ENCODE measurements at regions not wholly inside any gene's neighbourhood (a gene's known extent, or its start where the extent isn't known, plus 50 kb on each side); places are given as distances from the start of the nearest gene placed in this dataset.

DNA sequence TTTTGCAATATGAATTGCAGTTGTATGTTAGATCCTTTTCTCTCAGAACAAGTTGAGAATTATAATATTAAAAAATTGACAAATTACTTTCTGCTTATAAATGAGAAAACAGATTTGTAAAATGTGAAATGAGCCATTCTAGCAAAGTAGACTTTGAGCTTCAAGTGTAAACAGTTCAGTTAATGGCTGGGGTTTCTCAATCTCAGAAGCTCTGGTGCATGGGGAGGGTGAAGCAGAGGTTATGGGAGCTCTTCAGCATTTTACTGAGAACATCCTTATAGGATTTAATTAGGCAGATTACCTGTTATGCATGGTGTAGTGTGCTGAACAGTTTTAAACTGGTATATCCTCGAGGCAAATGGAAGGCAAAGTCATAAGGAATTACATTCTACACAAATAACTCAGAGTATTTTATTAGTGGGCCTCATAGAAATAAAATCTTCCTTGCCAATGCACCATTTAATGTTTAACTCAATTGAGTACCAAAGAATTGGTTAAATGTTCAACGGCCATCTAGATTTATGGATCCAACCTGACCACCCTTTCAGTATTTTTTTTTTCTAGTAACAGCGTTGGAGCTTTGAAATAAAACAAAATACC lies 1143.6 kb upstream of the ADGRL2 start:
- peak; percentile 9 for DNase-seq (ENCODE audit: low spot score)

DNA sequence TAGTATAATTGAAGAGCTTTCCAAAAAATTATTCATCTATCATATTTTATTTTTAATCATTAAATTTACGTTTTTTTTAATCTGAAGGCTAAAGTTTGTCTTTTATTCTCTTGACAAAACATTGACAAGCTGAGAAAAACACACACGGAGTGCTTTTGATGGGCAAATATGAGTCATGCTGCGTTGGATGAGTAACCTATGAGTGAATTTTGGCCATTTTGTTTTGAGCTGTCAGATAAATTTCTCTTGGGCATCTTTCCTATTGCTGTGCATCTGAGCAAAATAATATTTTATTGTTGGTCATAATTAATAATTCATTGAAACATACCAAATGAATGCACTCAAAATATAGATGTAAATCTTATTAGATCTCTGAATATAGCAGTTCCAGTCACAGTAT lies 1144.1 kb upstream of the ADGRL2 start:
- no peak for DNase-seq (ENCODE audit: low spot score)

DNA sequence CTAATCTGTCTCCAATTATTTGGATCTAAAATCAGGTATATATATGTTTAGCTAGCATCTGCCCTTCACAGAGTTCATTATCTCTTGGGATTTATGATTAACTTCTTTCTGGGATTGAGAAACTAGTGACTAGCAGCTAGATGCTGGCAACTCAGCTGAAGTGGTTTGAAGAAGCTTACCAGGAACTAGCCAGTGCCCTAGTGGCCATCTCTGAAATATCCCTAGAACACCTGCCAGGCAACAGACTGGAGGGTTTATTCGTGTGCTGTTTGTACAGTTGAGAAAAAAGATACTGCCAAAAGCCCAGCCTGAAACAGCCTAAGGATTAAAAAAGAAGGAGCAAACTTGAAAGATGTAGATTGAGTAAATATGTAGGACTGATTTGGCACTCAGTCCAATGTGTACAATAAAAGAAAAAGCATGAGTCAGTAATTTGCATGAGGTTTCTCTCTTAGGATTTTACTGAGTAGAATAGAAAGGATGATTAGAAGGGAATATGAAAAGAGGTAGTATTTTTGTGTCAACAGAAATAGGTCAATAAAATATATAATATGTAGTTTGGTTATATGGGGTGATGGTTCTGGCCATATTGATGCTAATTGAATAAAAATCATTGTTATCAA lies 1144.6 kb upstream of the ADGRL2 start:
- DNase-seq (ENCODE audit: low spot score) = peak; percentile 20

DNA sequence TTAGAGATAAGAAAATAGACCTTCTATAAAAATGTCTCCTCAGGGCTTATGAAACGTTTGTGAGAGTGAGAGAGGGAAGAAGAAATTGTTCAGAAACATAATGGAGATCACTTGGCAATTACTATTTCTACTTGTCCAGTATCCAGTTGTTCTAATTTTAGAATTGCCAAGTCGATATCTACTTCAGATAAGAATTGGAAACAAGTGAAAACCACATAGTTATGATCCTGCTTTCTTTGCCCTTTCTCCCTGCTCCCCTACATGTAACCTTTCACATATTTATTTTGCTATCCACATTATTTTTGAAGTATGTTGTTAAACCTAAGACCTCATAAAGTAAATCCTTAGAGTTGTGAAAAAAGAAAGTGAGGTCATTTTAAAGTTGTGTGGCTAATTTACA lies 1154.7 kb upstream of the ADGRL2 start:
- no peak for DNase-seq (ENCODE audit: low spot score)

DNA sequence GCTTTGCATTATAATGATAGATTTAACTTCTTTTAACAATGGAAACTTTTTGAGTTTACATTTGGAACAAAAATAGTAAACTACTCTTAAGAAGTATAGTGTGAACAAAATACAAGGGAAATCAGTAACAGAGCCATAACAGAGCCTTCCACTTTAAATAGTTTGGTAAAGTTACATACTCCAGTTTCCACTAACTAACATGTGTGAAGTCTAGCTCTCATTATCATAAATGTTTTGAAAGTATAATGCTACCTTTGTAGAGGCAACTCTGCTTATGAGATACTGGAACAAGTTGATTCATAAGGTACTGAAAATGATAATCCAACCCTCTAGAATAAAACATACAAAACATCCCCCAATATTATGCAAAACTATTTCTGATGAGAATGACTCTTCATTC lies 1155.1 kb upstream of the ADGRL2 start:
- DNase-seq (ENCODE audit: low spot score) = no peak

DNA sequence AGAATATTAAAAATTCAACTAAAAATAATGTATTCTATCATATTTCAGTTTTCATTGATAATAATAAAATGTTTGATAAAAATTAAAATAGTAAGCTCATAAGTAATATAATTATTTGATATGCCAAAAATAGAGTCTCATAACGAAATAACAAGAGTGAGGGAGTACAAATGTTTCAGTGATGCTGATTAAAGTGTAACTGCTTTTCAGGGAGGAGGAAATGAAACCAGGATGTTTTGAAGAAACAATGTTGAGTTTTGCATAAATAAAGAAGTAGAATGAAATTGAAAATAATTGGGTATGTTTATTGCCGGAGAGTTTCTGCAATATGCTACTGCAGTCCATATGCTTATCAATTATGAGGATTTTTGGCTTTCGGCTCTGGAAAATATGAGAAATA lies 1159.8 kb upstream of the ADGRL2 start:
- DNase-seq (ENCODE audit: low spot score) = no peak

DNA sequence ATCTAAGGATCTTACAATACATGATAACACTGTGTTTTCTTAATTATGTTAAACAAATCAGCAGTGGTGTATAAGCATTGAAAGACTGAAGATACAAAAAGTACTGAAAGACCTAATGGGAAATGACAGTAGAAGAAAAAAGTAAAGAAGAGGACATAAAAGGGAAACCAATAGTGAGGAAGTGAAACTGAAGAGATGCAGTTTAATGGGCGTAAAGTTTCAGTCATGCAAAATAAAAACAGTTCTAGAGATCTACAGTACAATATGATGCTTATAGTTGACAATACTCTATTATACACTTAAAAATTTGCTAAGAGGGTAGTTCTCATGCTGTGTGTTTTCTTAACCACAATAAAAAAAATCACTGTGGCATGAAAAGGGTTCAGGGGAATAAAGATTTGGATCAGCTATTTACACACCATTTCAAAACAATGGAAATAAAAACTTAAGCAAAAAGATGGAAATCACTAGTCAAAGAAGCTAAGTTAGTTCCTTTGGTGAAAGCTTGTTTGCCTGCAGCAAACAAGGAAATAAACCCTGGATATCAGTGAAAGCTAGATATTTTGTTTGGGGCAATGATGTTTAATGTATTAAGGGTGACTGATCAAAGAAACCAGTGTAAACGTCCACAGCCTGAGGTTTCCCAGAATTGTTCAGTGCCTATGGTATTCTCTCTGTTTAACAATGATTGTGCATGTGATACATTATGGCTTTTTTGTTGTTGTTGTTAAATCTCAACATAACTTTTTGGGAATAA lies 1160.8 kb upstream of the ADGRL2 start:
- no peak for DNase-seq (ENCODE audit: low spot score)

DNA sequence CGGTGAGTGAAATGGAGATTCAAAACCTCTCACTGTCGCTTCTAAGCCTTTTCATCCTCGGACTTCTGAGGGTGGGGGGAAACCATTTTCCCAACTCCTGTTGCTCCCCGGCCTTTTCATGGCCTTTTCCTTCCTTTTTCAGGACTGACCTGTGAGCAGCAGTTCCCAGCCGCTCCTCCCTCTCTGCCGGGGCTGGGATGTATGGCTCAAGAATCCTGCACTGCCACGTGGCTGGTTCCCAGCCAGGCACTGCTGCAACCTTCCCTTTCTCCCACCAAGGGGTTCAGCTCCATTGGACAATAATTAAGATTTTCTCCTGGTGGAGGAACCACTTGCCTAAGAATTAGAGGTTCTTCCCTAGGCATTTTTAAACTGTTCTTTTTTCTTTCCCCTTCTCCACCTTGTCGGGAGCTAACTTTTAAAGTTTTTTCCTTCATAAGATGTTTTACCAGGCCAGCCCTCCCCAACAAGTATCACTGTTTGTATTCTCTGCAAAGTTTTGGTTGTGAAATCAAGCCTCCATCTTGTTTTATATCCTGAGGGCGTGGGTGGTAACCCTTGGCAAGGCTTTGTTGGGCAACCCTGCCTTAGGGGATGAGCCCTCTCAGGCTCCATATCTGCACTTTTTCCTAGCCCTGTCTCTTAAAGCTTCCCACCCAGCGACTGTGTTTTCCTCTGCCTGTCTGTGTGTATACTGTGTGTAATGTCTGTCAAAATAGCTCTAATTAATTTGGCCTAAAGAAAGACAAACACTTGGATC lies 1166.6 kb upstream of the ADGRL2 start:
- no peak for DNase-seq (ENCODE audit: low spot score)

DNA sequence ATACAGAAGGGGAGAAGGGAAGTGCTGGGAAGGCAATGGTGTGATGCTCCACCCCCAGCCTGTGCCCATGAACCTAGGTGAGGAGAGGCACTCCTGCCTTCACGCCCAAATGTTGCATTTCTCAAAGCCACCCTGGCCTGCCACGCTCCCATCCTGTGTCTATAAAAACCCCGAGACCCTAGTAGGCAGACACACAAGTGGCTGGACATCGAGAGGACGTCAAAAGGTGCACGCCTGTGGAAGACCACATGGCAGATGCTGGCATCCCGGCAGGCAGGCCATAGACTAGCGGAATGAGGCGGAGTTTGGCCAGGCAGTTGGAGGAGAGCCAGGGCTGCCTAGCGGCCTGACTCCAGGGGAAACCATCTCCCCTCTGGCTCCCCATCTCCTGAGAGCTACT lies 1168.5 kb upstream of the ADGRL2 start:
- no peak for DNase-seq (ENCODE audit: low spot score)

DNA sequence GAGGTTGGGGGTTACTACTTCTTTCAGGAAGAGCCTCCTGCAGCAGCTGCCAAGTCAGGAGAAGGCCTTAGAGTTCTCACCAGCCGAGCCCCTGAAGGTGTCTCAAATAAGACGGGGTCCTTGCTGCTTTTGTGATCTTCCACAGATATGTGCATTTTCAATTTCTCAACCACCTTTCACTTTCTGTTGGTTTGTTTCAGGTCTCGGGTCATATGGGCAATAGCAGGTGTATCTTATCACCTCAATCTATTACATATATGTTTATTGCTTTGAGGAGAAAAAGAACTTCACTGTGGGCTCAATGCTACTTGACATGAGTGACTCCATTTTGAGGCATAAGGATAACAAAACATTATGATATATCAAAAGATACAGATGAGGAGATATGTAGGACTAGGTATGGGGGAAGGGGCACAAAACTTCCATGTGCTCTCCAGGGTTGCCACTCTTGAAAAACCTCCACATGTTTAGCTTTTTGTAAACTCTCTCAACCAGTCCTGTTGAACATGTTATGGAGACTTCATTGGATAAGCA lies 1171.4 kb upstream of the ADGRL2 start:
- no peak for DNase-seq (ENCODE audit: low spot score)

DNA sequence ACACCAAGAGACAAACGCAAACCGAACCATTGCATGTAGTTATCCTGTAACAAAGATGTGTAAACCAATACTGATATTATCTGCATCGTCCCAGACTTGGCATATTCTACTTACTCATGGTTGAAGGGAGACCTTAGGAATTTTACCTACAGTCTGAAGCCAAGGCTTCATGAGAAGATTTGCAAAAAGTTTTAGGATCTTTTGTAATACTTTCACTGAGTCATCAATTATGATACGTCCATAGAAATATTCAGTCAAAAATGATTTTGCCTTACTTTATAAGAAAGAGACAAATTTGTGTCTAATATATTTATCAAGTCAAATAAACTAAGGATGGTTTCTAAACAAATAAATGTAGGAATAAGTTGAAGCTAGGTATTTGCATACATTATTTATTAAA lies 1176.1 kb upstream of the ADGRL2 start:
- no peak for DNase-seq (ENCODE audit: low spot score)

DNA sequence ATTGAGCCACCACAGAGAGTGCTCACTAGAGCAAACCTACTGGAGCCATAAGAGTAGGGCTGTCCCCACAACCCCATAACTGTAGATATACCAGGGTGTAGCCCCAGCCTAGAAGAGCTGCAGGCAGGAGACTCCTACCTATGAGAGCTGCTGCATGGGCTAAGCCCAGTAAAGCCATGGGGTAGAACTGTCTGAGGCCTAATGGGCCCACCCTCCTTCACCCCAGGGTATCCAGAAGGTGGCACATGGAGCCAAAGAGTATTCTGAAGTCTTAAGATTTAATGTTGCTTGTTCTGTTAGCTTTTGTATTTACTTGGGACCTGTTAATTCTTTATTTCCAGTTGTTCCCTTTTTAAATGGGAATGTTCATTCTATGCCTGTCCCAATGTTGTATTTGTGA lies 1193.7 kb upstream of the ADGRL2 start:
- no peak for DNase-seq (ENCODE audit: low spot score)

DNA sequence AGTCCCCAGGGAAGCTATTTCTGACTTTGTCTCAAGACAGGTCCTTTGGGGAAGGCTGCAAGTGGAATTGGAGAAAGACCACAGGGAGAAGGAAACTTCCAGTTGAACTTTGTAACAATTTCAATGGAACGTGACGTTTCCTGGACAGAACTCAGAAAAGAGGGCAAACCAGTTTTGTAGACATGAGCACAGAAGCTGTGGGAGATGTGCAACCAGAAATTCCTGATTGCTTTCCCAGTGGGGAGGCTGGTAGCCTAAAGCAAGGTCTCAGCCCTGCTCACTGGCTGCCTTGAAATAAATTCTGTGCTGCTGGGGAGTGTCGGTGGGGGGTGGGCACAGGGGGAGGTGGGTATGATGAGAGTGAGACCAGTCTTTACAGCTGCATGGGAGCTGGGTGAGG lies 1206.7 kb upstream of the ADGRL2 start:
- no peak for DNase-seq (ENCODE audit: low spot score)

DNA sequence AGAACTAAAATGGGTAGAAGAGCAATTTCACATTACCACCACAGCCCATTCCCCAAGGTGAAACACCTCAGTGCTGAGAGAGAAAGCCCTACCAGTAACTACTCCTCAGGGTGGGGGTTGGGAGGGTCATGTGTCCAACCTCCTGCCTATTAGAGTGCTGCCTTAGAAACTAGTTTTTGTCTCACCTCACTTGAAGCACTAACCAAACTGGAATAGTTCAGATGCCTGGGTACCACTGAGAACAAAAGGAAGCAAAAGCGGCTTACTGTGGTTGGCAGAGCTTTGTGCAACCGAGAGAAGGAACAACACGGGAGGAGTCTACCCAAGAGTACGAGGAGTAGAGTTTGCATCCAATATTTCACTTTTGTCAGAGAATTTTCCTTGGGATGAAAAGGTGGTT lies 1207.5 kb upstream of the ADGRL2 start:
- no peak for DNase-seq (ENCODE audit: low spot score)

DNA sequence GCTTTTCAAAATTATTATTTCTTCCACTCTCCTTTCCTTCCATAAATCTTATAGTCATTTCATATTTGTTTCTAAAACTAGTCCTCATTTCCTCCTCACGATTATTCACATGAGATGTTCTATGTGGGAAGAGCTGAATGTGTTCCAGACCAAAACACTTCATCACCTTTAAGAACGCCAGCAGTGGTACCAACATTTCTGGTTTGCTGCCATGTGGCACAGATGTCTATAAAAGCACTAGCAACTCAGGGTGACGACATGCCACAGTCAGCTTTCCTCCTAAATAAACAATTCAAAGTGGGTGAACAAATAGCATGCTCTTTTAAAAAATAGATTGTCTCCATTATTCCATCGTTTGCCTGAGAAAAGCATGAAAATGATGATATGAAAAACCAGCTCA lies 1217.8 kb upstream of the ADGRL2 start:
- DNase-seq (ENCODE audit: low spot score) = no peak

DNA sequence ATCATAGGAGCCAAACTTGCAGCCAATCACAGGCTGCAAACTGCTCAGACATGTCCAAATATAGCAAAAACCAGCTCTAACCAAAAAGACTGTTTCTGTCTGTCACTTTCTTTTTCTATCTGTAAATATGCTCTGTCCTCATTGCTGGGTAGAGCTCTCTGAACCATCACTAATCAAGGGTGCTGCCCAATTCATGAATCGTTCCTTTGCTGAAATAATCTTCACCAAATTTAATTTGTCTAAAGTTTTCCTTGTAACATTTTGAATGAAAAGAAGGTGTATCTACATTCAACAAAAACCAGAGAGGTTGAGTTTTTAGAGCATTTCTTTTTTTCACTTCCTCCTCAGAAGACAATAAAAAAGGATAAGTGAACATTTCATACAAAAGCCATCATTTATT lies 1221.7 kb upstream of the ADGRL2 start:
- no peak for DNase-seq (ENCODE audit: low spot score)

DNA sequence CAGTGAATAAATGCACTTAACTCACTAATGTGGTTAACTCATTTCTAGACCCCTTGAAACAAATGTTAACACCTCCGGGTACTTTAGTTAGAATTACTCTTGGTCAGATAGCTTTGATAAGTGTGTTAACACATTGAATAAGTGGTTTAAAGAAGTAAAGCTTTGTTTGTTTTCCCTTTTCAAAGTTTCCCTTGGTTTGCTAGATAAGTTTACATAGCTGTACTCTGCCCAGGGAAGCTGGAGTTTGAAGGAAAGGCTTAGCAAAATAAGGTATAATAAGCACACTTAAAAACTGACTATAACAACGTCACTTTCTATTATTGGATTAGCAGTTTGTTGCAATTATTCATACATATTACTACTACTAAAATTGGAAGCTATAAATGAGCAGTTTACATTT lies 1233.9 kb upstream of the ADGRL2 start:
- DNase-seq (ENCODE audit: low spot score) = no peak

DNA sequence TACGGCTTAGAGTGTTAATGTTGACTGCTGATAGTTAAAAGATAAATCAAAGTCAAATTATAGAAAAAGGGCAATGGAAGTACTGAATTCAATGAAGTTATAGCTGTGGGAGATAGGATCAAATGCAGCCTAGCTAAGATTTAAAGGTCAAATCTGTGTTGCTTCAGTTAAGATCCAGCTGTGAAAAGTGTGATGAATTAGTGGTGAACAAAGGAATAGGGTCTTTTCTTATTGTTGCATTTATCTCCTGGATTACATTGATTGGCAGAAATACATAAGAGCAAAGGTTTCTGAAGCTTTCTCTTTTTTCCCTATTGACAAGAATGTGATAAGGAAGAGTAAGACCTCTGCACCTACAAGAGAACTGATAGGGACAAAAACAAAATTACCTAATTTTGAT lies 1234.6 kb upstream of the ADGRL2 start:
- DNase-seq (ENCODE audit: low spot score) = no peak

DNA sequence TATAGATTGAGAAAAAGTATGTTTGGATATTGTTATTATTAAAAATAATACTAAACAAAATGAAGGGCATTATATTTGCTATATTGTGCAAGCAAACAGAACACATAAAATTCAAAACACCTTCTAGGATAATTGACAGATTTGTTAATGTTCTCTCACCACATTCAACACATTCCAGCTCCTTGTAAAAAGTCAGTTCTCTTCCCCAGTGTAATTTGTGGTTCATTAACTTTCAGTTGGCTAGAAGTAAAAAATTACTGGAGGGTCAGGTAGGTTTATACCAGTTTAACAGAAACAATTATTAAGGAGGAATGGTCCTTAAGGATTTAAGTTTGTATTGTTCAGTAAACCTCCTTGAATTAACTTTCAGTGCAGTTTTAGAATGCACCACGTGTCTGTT lies 1235.3 kb upstream of the ADGRL2 start:
- no peak for DNase-seq (ENCODE audit: low spot score)

DNA sequence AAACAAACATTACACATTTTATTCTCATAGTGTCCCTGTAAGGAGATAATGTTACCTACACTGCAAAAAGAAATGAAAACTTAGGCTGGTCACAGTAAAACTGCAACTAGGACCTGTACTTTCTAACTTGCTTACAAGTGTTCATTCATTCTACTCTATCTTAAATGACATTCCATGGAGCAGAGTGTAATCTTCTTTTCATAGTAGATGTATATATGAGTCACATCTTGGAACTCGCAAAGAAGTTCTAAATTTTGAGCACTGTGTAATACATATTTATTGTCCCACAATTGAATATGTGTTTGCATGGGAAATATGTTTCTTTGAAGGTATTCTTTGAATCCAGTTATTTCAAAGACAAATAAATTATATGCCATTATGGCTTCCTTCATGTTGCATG lies 1258.5 kb upstream of the ADGRL2 start:
- no peak for DNase-seq (ENCODE audit: low spot score)

DNA sequence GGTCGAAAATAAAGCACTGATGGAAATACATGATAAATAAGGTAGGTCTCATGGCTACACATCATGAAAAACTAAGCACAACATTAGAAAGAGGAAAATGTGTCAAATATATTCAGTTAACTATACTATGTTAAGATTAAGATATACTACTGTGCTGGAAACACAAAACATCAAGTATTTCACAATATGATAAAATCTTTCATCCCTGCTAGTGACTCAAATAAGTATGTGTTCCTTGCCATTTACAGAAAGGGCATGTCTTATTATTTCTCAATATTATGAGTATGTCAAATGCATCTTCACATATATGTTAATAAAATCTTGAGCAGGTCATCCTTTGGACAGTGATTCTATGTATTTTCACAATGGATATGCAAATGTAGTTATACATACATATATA lies 1260.1 kb upstream of the ADGRL2 start:
- no peak for DNase-seq (ENCODE audit: low spot score)

DNA sequence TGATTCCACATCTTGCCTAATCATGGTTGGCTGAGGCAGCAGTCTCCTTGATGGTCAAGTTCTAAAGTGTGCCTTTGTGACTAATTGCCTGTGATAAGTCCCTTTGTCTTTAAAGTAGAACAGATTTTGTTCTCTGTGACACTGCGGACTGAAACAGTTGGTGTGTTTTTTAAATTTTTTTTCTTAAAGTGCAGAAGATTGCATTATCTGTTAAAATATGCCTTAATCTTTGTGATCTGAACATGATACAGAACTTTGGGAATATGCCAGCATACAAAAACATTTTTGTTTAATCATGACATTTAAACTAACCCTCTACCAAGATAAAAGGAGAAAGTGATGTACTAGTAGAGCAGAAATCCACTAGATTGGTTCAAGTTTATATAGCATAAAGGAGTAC lies 1260.6 kb upstream of the ADGRL2 start:
- DNase-seq (ENCODE audit: low spot score) = no peak

All from SK-N-DZ (cell line).